ENCODE measurements at regions not wholly inside any gene's neighbourhood (a gene's known extent, or its start where the extent isn't known, plus 50 kb on each side); places are given as distances from the start of the nearest gene placed in this dataset.

GRCh38 chr6:82068721-82069120 lies 178.8 kb downstream of the IBTK start:
- DNase-seq: no peak

- no peak for DNase-seq
Measured at GRCh38 chr6:82066991-82067411, 180.5 kb downstream of the IBTK start.

GRCh38 chr6:82066196-82066595 lies 181.3 kb downstream of the IBTK start:
- no peak for DNase-seq

GRCh38 chr6:82063574-82063973 lies 184.0 kb downstream of the IBTK start:
- no peak for DNase-seq

- no peak for DNase-seq
Measured at GRCh38 chr6:82062219-82062618, 185.3 kb downstream of the IBTK start.

- peak; percentile 7 to 23 for DNase-seq
Measured at GRCh38 chr6:82057846-82058554, 189.5 kb downstream of the IBTK start.

- no peak for DNase-seq
Measured at GRCh38 chr6:82056567-82056966, 191.0 kb downstream of the IBTK start.

- DNase-seq: no peak
Measured at GRCh38 chr6:82045965-82046756, 201.4 kb downstream of the IBTK start.

GRCh38 chr6:82040405-82041221 lies 206.9 kb downstream of the IBTK start:
- DNase-seq: peak; percentile 1 to 43

GRCh38 chr6:82038631-82039030 lies 208.9 kb downstream of the IBTK start:
- no peak for DNase-seq

- DNase-seq: no peak
Measured at GRCh38 chr6:82035526-82035925, 212.0 kb downstream of the IBTK start.

- DNase-seq: no peak
Measured at GRCh38 chr6:82033631-82034211, 213.8 kb downstream of the IBTK start.

GRCh38 chr6:82032444-82032843 lies 215.1 kb downstream of the IBTK start:
- no peak for DNase-seq

GRCh38 chr6:82030761-82031503 lies 216.6 kb downstream of the IBTK start:
- no peak for DNase-seq

- DNase-seq: no peak
Measured at GRCh38 chr6:82030301-82030700, 217.2 kb downstream of the IBTK start.

GRCh38 chr6:82025271-82025670 lies 222.3 kb downstream of the IBTK start:
- DNase-seq: no peak

- no peak for DNase-seq
Measured at GRCh38 chr6:82022614-82023129, 224.9 kb downstream of the IBTK start.

GRCh38 chr6:82017773-82018172 lies 229.8 kb downstream of the IBTK start:
- no peak for DNase-seq

- no peak for DNase-seq
Measured at GRCh38 chr6:82017288-82017687, 230.3 kb downstream of the IBTK start.

GRCh38 chr6:82015526-82015925 lies 232.0 kb downstream of the IBTK start:
- no peak for DNase-seq

- DNase-seq: no peak
Measured at GRCh38 chr6:82015043-82015442, 232.5 kb downstream of the IBTK start.
